T1000 (cell line): ENCODE measurements at regions not wholly inside any gene's neighbourhood (a gene's known extent, or its start where the extent isn't known, plus 50 kb on each side); places are given as distances from the start of the nearest gene placed in this dataset.
"Not testable (repeated sequence)": the region's sequence is repeated elsewhere in the genome, so short reads cannot be mapped to it uniquely, and the experiment has no call there.

ENCODE experiments used
- DNase-seq: peaks from one replicate; lab custom pipeline; 2025; ENCODE audit warnings: mixed read lengths; lab: John Stamatoyannopoulos, UW

DNA sequence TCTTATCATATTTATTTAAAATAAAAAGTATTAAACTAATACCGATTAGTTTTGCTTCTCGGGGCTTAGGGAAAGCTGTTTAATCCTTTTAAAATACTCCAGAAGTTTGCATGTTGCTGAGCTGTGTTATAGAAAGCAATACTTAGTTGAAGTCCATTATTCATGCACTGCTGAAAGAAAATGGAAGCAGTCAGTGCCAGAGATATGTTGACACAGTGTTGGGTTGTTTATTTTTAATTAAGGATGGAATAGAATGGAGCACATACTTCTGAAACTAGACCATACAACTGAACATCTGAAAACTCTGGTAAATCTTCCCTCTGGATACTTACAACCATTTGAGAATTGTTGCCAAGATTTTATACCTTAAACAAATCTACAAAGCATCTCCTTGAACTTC lies 282.7 kb upstream of the CCDC179 start:
- no peak for DNase-seq

DNA sequence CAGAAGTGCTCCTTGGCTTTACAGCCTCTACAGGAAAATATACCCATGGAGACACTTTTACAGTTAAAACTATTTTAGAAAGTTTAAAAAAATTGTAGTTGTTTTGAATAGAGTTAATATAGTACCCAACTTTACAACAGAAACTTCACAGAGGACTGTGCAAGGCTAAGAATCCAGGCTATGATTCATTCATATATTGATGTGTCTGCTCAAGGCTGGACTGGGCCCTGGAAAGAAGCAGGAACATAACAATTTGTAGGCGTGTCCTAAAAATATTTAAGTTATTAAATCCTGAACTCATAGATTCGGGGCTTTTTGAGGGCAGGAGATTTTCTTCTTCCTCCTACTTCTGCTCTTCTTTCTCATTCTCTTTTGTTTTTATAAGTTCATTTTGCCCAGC lies 291.5 kb upstream of the CCDC179 start:
- DNase-seq, result no peak

DNA sequence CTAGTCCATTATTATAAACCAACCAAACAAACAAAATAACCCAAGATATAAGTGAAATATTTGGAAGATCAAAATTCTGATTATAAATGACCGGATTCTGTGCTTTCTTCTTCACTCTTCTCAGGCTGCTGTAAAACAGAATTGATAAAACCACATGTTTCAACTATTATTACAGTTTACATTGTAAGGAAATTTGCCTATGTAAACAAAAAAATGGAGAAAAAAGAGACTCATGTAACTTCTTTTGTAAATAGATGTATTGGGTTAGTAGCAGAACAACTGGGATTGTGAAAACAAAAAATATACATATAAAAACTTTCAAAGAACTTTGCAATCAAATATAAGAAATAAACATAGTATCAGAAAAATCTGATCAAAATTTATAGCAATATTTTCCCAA lies 295.2 kb upstream of the CCDC179 start:
- no peak for DNase-seq

DNA sequence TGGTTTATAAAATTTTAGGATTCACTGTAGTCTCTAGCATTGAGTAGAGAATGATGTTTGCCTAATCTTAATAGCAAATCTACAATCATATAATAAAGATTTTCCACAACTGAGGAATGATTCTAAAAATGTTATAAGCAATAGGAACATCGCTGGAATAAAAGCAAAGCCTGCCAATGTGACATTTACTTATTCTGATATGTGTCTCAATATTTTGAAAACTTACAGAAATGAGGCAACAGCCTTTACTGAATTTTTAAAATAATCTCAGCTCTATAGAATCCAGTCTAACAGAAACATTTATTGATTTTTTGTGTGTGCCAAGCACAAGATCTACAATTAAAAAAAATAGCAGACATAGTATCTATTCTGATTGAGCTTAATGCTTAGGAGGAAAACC lies 303.7 kb upstream of the CCDC179 start:
- no peak for DNase-seq

DNA sequence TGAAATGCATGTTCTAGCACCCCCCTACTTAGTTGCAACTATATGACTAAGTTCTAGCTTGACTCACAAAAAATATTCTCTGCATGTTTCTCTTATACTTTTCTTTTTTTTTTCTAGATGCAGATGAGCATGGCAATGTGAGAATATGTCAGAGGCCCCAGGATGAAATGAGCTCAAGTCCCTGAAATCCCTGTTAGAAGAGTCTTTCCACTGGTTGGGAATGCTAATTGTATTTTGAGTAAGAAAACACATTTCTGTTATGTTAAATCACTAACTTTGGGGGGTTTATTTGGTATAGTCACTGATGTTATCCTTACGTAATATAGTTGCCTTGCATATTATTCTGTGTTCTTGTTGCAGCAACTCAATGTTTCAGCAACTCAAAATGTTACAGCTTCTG lies 306.1 kb upstream of the CCDC179 start:
- DNase-seq, result no peak

DNA sequence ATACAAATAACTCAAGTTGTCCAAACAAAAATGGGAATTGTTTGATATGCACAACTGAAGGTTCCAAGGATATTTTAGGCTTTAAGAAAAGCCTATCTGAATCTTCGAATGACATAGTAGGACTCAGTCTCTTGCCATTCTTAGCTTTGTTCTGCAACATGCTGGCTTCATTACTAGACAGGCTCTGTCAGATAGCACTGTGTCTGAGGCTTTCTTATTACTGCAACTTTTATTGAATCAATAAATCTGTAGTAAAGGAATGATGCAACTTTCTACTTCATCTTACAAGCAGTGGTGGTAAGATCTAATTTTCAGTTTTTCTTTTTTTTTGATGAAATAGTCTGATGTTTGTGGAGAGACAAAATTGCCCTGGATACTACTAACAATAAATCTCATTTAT lies 319.3 kb upstream of the CCDC179 start:
- no peak for DNase-seq

DNA sequence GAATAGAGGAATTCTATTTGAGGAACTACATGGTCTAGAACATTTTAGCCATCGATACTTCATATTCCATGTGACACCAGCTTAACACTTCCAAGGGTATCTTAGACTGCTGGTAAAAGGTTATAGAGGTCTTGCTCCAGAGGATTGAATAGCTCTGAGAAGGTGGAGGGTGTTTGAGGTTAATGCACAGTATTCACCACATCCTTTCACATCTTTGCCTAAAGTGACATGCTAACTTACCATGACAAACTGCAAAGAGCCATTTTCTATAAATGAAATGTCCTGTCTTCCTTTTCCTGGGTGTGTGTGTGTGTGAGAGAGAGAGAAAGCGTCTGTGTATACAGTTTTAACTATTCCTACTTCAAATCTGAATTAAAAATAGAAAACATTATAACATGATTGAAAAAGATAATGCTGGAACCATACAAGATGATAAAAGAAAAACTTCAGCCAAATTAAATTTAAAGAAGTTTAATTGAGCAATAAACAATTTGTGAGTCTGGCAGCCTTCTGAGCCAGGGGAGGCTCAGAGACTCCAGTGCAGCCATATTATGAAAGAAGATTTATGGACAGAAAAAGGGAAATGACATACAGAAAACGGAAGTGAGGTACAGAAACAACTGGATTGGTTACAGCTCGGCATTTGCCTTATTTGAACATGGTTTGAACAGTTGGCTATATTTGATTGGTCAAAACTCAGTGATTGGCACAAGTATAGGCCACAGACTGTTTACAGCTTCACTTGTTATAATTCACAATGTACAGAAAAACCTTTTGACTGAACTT lies 320.9 kb upstream of the CCDC179 start:
- DNase-seq, result no peak

DNA sequence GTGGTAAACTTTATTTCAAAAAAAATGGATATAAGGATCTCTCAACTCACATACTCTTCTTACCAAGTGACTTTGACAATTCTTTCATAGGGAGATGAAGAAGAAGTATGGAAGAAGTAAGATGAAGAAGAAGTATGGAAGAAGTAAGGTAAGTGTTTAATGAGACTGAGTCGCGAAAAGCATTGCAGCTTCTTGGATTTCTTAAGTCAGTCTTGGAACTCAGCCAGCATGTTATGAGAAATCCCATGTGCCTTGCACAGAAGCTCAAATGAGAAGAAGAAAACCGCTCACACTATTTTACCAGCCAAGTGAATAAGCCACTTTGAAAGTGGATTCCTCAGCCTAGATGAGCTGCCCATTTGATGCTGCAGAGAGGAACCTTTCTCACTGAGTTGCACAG lies 332.0 kb upstream of the CCDC179 start:
- DNase-seq, result no peak

DNA sequence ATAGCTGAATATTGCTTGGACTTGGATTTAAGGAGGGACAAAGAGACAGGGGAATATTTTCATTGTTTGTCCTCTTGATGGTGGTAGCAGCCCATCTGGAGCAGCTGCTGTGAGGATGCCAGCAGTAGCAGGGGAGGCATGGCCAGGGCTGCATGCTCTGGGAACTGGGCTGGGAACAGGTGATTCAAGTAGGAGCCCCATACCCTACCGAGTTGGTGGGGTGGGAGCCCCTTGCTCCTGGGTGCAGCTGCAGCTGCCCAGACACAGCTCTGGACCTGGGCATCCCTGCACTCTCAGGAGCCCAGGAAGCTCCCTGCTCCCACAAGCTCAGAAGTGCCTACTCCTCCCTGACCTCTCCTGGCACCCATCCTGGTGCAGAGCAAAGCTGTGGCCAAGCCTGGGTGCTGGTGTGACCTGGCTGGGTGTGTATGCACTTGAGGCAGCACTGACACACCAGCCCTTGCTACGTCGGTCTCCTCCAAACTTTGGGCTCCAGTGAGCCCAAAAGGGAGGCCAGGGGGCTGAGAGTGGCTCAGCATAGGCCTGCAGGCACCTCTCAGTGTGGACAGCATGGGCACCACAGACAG lies 341.8 kb upstream of the CCDC179 start:
- no peak for DNase-seq

DNA sequence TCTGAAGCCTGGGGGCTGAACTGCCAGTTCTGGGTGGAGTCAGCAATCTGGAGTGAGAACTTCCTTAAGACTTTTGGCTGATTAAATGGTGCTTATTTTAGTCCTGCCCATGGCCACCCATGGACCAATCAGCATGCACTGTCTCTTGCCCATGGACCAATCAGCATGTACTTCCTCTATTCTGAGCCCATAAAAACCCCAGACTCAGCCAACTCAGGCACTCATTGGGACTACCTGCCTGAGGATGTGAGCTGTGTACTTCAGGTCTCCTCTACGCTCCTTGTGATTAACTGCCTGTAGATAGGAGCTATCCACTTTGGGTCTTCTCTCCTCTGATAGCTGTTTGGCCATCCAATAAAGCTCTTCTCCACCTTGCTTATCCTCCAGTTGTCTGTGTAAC lies 342.3 kb upstream of the CCDC179 start:
- no peak for DNase-seq

DNA sequence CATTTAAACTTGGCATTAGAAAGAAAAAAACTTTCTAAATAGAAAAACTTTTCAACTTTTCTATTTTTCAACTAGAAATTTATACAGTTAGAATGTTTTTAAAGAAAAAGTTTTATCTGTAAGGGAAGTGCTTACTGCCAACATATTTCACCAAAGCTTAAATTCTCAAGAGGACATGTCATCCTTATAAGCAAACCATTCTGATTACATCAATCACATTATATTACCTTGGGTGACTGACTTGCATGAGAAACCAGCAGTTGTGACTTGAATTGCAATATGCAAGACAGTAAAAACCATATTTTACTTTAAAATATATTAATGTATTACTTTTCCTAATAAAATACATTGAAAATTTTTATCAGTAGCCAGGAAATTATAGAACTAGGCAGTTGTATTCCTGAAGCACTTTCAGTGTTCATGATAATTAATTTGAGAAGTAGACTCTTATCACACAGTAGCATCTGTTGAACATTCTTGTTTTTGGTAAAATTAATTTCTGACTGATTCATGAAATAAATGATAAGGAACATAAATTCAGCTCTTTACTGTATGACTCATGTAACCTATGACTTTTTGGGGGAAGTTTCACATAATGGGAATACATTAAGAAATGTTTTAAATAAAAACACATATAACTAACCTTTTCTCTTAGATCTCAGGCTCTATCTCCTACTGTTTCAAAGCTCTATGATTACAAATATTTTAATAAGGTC lies 345.0 kb upstream of the CCDC179 start:
- DNase-seq, result no peak

DNA sequence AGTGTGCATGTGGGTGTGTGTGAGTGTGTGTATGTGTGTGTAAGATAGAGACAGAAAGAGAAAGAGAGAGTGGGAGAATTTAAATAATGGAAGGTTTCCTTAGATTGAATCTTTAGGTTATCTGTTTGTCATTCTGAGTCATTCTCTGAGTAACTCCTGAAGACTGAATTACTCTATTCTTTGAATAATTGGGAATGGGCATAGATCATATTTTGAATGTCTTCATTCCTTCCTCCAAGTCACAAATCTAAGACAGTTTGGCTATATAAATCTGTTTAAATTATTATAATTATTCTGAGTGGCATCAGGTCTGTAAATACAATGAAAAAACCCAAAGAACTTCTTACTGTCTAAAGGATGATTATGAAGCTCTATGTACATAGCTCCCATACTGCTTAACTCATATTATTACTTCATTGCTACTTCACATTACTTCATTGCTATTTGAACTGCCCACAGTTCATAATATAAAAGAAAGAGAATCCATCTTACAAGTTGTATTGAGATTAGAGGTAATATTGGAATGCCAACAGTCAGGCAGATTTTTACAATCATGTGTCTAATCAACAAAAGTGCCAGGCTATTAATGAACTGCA lies 346.6 kb upstream of the CCDC179 start:
- no peak for DNase-seq

DNA sequence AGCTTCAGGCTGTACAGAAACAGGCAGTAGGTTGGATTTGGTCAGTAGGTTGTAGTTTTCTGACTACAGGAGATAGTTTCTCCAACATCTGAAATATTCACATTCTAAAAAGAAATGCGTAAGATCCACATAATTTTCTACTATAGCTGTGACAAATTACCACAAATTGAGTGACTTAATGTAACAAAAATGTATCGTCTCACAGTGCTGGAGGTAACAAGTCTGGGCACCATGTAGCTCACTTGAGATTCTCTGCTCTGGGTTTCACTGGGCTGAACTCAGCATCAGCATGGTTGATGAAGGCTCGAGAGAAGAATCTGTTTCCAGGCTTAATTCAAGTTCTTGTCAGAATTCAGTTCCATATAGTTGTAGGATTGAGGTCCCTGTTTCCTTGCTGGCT lies 350.9 kb upstream of the CCDC179 start:
- no peak for DNase-seq

DNA sequence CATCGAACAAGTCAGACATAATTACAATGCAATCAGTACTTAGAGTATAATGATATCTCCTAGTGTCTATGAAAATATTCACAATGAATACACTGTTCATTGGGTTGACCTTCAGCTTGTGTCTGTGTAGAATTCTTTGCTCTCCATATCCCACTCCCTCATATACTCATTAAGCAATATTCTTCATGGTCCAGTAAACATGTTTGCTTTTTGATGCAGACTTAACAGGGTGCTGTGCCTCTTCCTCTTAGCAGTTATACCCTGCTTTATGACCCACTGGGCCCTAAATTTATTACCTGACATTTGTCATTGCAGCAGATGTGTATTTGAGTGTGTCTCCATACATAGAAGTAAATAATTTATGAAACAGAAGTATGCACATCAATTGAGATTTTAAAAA lies 352.5 kb upstream of the CCDC179 start:
- DNase-seq, result no peak

DNA sequence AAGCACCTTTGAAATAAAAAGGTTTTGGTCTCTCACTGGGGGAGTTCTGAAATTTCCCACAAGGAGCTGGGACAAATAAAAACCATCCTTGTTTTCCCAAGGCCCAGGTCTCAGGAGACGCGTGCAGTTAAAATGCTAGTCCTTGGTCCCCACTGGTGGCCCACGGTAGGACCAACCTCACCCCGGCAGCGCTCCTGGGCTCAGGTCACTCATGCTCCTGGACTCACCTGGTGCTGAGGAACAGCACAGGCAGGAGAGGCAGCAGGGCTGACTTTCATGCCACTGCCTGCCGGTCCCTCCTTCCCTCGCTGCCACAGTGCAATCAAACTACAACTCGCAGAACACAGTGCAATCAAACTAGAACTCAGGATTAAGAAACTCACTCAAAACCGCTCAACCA lies 356.8 kb upstream of the CCDC179 start:
- DNase-seq, result no peak

DNA sequence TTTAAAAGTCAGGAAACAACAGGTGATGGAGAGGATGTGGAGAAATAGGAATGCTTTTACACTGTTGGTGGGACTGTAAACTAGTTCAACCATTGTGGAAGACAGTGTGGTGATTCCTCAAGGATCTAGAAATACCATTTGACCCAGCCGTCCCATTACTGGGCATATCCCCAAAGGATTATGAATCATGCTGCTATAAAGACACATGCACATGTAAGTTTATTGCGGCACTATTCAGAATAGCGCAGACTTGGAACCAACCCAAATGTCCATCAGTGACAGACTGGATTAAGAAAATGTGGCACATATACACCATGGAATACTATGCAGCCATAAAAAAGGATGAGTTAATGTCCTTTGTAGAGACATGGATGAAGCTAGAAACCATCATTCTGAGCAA lies 359.8 kb upstream of the CCDC179 start:
- DNase-seq, result not testable (repeated sequence)

DNA sequence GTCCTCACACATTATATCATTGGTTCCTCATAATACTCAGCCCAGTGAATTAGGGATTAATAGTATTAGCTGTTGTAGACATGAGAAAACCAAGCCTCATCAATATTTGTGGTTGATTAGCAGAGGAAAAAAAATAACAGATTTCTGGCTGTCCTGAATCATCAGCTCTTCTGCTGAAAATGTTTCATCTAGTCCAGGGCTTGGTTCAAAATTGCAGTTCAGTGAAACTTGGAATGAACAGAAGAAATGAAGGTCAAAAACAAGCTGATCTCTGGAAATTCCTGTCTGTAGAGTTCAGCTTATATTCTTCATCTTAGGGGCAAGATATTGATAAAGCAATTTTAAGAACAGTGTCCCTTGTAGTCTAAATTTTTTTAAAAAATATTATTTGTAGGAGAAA lies 361.1 kb upstream of the CCDC179 start:
- DNase-seq, result no peak

DNA sequence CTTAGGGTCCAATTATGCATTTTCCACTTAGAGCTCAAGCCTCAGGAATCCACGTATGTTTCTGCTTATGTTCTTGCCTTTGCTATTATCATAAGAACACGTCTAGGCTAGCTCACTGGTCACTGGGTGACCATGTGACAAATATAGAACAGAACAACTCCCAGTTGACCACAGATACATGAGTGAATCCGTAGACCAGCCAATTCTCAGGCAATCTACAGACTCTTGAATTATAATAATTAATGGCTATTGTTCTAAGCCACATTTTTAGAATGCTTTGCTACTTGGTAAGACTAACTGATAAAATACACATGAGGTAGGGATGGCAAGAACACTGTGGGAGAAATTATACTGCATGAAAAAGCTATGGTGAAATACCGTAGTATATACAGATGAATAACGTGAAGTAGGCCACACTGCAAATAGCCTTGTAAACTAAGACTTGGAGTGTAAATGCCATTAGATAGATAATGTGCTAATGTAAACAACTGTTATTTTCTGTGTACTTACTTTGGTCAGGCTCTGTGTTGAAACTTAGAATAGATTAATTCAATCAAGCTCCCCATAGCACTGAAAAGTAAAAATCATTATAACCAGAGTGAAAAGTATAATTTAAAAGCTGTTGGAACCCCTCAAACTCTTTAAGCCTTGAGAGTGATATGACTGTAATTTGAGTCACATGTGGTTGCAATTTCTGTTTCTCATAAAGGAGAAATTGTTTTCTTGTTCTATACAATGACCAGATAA lies 366.2 kb upstream of the CCDC179 start:
- DNase-seq, result no peak

DNA sequence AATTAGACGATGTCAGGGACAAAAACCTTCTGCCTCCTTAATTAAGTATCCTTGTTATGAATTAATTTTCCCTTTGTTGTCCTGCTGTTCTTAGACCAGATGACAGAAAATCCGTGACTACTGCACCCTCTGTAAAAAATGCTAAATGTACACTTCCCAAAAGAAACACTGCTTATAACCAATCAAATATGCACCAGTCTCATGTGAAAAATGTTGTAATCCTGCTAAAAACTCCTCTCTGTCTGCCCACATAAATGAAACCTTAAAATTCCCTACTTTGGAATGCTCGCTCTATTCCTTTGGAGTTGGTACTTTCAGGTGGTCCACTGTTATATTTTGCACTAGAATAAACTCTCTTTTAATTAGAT lies 366.8 kb upstream of the CCDC179 start:
- no peak for DNase-seq

DNA sequence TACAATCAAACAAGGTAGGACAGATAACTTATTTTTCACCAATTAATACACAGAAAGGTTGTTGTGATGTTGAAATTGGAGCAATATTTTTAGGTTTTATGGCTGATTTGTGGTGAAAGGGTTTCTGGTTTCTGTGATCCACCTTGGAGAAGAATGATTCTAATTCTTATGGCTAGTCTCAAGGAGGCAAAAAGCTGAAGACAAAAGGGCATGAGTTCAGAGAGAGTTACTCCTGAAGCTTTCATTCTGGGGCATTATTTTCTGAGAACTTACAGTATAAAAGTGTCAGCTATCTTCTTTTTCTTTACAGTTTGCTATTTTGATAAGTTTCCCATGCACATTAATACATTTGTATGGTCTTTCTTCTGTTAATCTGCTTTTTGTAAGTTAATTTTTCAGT lies 372.4 kb upstream of the CCDC179 start:
- DNase-seq, result no peak

DNA sequence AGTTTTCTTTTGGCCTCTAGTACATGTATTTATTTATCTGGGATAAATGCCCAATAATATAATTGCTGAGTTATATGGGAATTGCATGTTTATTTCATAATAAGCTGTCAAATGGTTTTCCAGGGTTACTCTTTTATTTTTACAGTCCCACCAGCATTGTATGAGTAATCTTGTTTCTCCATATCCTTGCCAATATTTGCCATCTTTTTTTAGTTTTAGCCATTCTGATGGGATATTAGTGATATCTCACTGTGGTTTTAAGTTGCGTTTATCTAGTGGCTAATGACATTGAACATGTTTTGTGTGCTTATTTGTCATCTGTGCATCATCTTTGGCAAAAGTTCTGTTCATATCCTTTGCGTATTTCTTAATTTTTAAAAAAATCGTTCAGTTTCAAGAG lies 372.8 kb upstream of the CCDC179 start:
- DNase-seq, result no peak

DNA sequence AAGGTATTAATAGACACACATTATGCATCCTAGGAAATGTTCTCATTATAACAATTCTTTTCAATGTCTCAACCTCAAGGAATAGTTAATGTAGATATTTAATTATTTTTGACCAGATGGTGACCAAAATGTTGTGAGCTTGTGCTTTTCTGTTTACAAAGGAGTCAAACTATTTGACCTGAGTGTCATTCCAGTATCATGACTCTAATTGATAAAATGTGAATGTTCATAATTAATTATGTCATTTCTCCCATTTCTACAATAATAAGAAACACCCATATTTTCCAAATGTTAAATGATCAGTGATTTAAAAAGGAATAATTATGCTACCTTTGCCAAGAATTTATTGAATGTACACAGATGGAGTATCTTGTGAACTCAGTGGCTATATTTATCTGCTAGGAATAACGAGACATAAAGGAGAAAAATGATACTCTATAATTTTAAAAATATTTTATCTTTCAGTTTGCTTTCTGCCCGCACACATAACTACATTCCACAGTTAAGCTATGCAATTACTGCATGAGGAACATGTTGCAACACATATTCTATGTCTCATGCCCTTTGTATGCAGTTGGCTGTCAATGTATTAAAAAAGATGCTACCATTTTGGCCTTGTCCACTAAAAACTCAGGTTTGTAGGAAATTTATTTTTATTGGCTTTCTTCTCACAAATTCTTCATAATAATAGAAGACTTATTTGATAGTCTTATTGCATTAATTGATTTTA lies 376.7 kb upstream of the CCDC179 start:
- DNase-seq, result no peak
